DOHH2 (cell line): ENCODE measurements at regions not wholly inside any gene's neighbourhood (a gene's known extent, or its start where the extent isn't known, plus 50 kb on each side); places are given as distances from the start of the nearest gene placed in this dataset.

ENCODE experiments used
- H3F3A ChIP-seq: fragments of 200-600 bp; sonication (generic), shearing (Covaris generic); 2 replicates; pipeline ENCODE4 v1.6.0; 2016; ENCODE audit warnings: antibody characterized with exemption, mild to moderate bottlenecking; ENCODE audit not compliant: control insufficient read depth, insufficient read depth
- H3K27ac ChIP-seq: fragments of 200-600 bp; sonication (generic); 2 replicates; pipeline ENCODE4 v1.5.1; 2014; ENCODE audit warnings: low read depth, mild to moderate bottlenecking, low read length, moderate library complexity
- H3K27me3 ChIP-seq: fragments of 200-600 bp; sonication (generic); 2 replicates; pipeline ENCODE4 v1.6.1; 2014; ENCODE audit warnings: mild to moderate bottlenecking, low read length, mixed read lengths; ENCODE audit not compliant: control insufficient read depth
- H3K36me3 ChIP-seq: fragments of 200-600 bp; sonication (generic); 2 replicates; pipeline ENCODE4 v1.6.1; 2014; ENCODE audit warnings: mild to moderate bottlenecking, low read length, moderate library complexity, mixed read lengths; ENCODE audit not compliant: control insufficient read depth
- H3K4me1 ChIP-seq: fragments of 200-600 bp; sonication (generic); 2 replicates; pipeline ENCODE4 v1.6.1; 2014; ENCODE audit warnings: mild to moderate bottlenecking, low read length, mixed read lengths; ENCODE audit not compliant: control insufficient read depth
- H3K4me2 ChIP-seq: fragments of 200-600 bp; sonication (generic); 2 replicates; pipeline ENCODE4 v1.6.0; 2014; ENCODE audit warnings: mild to moderate bottlenecking, low read length, moderate library complexity
- H3K4me3 ChIP-seq: fragments of 200-600 bp; sonication (generic); 2 replicates; pipeline ENCODE4 v1.5.1; 2014; ENCODE audit warnings: mild to moderate bottlenecking, low read length, mixed read lengths
- H3K79me2 ChIP-seq: fragments of 200-600 bp; sonication (generic); 2 replicates; pipeline ENCODE4 v1.6.1; 2014; ENCODE audit warnings: mild to moderate bottlenecking, low read length, mixed read lengths; ENCODE audit not compliant: control insufficient read depth
- H3K9me2 ChIP-seq: fragments of 200-600 bp; sonication (generic); replicated peaks from 2 replicates; pipeline ENCODE4 v1.6.1; 2014; ENCODE audit warnings: mild to moderate bottlenecking, low read length, mixed read lengths; ENCODE audit not compliant: control insufficient read depth
- H3K9me3 ChIP-seq: fragments of 200-600 bp; sonication (generic); 2 replicates; pipeline ENCODE4 v1.6.1; 2014; ENCODE audit warnings: antibody characterized with exemption, low read length, mixed read lengths; ENCODE audit not compliant: control insufficient read depth, insufficient read depth
- H4K20me1 ChIP-seq: fragments of 200-600 bp; sonication (generic); 2 replicates; pipeline ENCODE4 v1.6.0; 2014; ENCODE audit warnings: low read depth, mild to moderate bottlenecking, antibody characterized with exemption, low read length, moderate library complexity; ENCODE audit not compliant: control insufficient read depth, insufficient read depth
- EZH2phosphoT487 ChIP-seq: fragments of 200-600 bp; sonication (generic); IDR thresholded peaks from 2 replicates; pipeline ENCODE4 v1.6.1; 2017; ENCODE audit warnings: borderline replicate concordance, mild to moderate bottlenecking, antibody characterized with exemption, low read length, moderate library complexity, mixed read lengths
- TF ChIP-seq, protein P1 (sequence below): fragments of 200-600 bp; sonication (generic); IDR thresholded peaks from one replicate; pipeline ENCODE4 v1.5.1; 2014; ENCODE audit warnings: antibody characterized with exemption, mild to moderate bottlenecking, low read depth, low read length; ENCODE audit not compliant: poor library complexity, severe bottlenecking

DNA sequence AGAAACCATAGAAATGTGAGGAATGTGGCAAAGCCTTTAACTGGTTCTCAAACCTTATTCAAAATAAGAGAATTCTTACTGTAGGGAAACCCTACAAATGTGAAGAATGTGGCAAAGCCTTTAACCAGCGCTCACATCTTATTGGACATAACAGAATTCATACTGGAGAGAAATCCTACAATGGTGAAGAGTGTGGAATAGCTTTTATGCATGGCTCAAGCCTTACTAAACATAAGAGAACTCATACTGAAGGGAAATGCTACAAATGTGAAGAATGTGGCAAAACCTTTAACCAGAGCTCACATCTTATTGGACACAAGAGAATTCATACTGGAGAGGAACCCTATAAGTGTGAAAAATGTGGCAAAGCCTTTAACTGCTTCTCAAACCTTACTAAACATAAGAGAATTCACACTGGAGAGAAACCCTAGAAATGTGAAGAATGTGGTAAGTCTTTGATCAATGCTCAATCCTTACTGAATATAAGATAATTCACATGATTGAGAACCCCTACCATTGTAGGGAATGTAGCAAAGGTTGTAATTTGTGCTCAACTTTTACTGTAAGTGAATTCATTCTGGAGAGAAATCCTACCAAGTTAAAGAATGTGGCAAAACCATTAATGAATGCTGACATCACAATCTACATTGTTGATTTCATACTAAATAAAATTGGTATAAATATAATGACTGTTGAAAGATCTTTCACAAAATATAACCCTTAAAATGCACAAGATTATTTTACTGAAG lies 142.5 kb upstream of the ZNF479 start:
- Histone ChIP-seq H3K4me2 (no peak overlapping the region), H3K36me3 (no peaks in the 10 kb centered on the region), H3K27ac (no peak overlapping the region), H3F3A (no peaks in the 10 kb centered on the region), H3K27me3 (no peaks in the 10 kb centered on the region), H3K4me3 (no peak overlapping the region), H3K9me3 (peaks cover 45% of the 10 kb centered on the region), H3K9me2 (no peaks in the 10 kb centered on the region), H3K79me2 (no peaks in the 10 kb centered on the region), H3K4me1 (no peaks in the 10 kb centered on the region), H4K20me1 (no peaks in the 10 kb centered on the region)
- no peak for TF ChIP-seq EZH2phosphoT487
- TF ChIP-seq, protein P1, sequence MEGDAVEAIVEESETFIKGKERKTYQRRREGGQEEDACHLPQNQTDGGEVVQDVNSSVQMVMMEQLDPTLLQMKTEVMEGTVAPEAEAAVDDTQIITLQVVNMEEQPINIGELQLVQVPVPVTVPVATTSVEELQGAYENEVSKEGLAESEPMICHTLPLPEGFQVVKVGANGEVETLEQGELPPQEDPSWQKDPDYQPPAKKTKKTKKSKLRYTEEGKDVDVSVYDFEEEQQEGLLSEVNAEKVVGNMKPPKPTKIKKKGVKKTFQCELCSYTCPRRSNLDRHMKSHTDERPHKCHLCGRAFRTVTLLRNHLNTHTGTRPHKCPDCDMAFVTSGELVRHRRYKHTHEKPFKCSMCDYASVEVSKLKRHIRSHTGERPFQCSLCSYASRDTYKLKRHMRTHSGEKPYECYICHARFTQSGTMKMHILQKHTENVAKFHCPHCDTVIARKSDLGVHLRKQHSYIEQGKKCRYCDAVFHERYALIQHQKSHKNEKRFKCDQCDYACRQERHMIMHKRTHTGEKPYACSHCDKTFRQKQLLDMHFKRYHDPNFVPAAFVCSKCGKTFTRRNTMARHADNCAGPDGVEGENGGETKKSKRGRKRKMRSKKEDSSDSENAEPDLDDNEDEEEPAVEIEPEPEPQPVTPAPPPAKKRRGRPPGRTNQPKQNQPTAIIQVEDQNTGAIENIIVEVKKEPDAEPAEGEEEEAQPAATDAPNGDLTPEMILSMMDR, result no peak

DNA sequence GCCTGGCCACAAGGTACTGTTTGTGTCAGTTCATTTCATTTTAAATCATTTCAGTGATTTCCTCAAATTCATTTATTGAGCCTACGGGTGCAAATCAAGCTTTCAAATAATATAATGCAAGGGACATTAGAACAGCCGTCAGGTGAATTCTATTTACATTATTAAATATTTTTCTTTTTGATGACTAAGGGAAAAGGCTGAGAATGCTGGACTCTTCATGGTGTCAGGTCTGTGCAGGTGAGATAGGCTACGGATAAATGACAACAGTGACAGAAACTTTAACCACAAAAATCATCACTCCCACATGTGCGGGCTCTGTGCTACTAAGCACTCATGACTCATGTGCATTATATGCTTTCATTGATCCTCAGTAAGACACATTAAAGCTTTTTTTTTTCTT lies 149.2 kb upstream of the ZNF716 start:
- H3F3A ChIP-seq, result no peaks in the 10 kb centered on the region
- no peak overlapping the region for H3K27ac ChIP-seq
- H3K4me3 ChIP-seq, result no peak overlapping the region
- no peaks in the 10 kb centered on the region for H3K27me3 ChIP-seq
- H3K4me1 ChIP-seq, result no peaks in the 10 kb centered on the region
- TF ChIP-seq EZH2phosphoT487, result no peak
- TF ChIP-seq, protein P1, result no peak
- peaks cover 18% of the 10 kb centered on the region; the same call in 1 of the 2 replicates for H3K9me3 ChIP-seq
- no peaks in the 10 kb centered on the region for H3K36me3 ChIP-seq
- no peaks in the 10 kb centered on the region for H3K79me2 ChIP-seq
- no peak overlapping the region for H3K4me2 ChIP-seq
- no peaks in the 10 kb centered on the region for H3K9me2 ChIP-seq
- no peaks in the 10 kb centered on the region for H4K20me1 ChIP-seq

DNA sequence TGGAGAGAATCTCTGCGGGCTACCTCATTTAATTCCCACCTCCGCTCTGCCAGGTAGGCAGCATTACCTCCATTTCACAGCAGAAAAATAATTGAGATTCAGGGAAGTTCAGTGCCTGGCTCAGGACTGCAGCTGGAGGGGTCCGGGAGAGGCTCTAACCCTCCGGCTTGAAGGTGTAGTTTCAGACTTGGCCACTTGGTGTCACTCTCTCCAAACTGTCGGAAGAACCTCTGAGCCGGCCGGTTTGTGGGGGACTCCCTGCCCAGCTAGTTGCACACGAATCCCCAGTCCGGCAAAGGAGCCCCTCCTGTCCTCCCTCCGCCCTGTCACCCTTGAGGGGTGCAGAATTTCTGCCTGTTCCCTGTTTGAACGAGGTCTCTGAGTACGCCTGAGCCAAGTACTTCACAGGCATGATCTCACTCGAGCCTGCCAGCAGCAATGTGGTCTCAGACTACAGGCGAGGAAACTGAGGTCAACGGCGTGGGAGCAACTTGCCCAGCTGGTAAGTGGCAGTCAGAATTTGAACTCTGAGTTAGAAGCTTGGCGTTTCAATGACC lies 144.7 kb upstream of the ZNF716 start:
- TF ChIP-seq, protein P1, result peak; percentile 75
- no peak for TF ChIP-seq EZH2phosphoT487
- Histone ChIP-seq H3K27me3 (no peaks in the 10 kb centered on the region), H3K9me2 (no peaks in the 10 kb centered on the region), H3K36me3 (no peaks in the 10 kb centered on the region), H3K4me3 (no peak overlapping the region), H3F3A (no peaks in the 10 kb centered on the region), H3K27ac (no peak overlapping the region), H4K20me1 (no peaks in the 10 kb centered on the region), H3K4me1 (no peaks in the 10 kb centered on the region), H3K79me2 (no peaks in the 10 kb centered on the region), H3K4me2 (no peak overlapping the region), H3K9me3 (peaks cover 19% of the 10 kb centered on the region; the same call in 1 of the 2 replicates)
